ENCODE measurements at regions not wholly inside any gene's neighbourhood (a gene's known extent, or its start where the extent isn't known, plus 50 kb on each side); places are given as distances from the start of the nearest gene placed in this dataset.

DNA sequence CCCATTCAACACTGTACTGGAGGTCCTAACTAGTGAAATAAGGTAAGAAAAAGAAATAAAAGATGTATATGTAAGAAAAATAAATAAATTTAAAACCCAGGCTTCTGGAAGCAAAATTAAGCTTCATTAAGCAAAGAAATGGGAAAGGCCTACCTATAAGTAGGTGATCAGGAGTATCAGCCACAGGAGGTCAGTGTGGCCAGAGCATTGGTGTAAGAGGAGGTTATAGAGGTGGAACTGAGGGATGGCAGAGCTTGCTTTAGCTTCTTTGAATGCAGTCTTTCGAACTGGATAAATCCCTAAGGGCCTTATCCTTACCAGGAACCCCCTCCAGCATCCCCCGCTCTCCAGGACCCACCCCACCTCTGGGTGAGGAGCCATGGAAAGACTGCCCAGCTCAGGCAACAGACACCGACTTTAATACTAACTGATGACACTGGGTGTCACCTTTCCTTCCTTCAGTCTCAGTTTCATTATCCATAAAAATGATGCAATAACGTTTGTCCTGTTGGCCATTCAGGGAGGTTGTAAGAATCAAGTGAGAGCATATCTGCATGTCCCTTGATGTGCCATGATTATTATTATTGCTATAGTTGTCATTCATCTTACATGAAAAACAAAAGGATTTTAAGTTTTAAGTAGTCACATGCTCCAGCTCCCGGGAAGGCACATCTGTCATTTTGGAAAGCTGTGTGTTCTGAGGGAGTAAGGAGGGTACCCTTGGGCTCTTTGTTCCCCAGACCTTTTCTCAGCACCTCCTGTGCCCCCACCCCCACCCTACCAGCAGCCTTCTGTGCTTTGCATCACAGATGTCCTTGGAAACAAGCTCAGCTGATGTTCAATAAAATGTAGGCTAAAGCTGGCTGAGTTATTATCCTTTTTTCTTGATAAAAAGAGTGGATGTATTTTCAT is 50.8 kb upstream of the CTNNA1 start:
- Histone ChIP-seq H3K36me3 (ENCODE audit: control insufficient read depth in 2 of 2, extremely low read depth in 1 of 2, insufficient read depth in 2 of 2, low read length in 2 of 2) (no peaks in the 10 kb centered on the region), H3K9me1 (ENCODE audit: control insufficient read depth, extremely low read depth, insufficient read depth, low read length) (no peaks in the 10 kb centered on the region), H4K20me1 (ENCODE audit: control insufficient read depth, extremely low read depth, insufficient read depth, low read length) (no peaks in the 10 kb centered on the region), H3K27me3 (ENCODE audit: control insufficient read depth, extremely low read depth, insufficient read depth, low read length) (no peaks in the 10 kb centered on the region), H3K4me1 (ENCODE audit: control insufficient read depth, extremely low read depth, insufficient read depth, low read length) (peaks cover 11% of the 10 kb centered on the region), H3K9me3 (ENCODE audit: control insufficient read depth, low read depth, low read length) (no peaks in the 10 kb centered on the region), H2AFZ (ENCODE audit: control insufficient read depth, low read length) (no peak overlapping the region), H3K9ac (ENCODE audit: control insufficient read depth, extremely low read depth, insufficient read depth, low read length) (no peak overlapping the region), H3K4me2 (ENCODE audit: control insufficient read depth, extremely low read depth, insufficient read depth, low read depth, low read length) (no peak overlapping the region), H3K27ac (ENCODE audit: control insufficient read depth, insufficient read depth, low read length) (no peak overlapping the region), H3K4me3 (ENCODE audit: control insufficient read depth in 2 of 3, extremely low read depth in 1 of 3, insufficient read depth in 2 of 3, low read depth in 1 of 3, low read length in 3 of 3) (no peak overlapping the region), H3K79me2 (ENCODE audit: control insufficient read depth, insufficient read depth, low read length) (no peaks in the 10 kb centered on the region)
- no peak for DNase-seq (ENCODE audit: low read depth, low spot score)
- TF ChIP-seq EZH2 (IDR thresholded peaks at IDR 0.05; ENCODE audit: low read length), result no peak
- TF ChIP-seq CTCF (optimal IDR thresholded peaks at IDR 0.05 in 1 of 3, IDR thresholded peaks at IDR 0.05 in 1 of 3, conservative IDR thresholded peaks at IDR 0.05 in 1 of 3; ENCODE audit: extremely low read depth in 1 of 3, insufficient read depth in 2 of 3, low read length in 3 of 3), result no peak
- dilution Hi-C loops (cut with MboI; ENCODE audit: extremely low pct_ligation_motif_present, low sequenced_read_pairs), result no loop called here
- no peak for FAIRE-seq

GRCh38 chr5:138701678-138702077 is 51.5 kb upstream of the CTNNA1 start:
- Histone ChIP-seq H3K9me3 (ENCODE audit: control insufficient read depth, low read depth, low read length) (no peaks in the 10 kb centered on the region), H4K20me1 (ENCODE audit: control insufficient read depth, extremely low read depth, insufficient read depth, low read length) (no peaks in the 10 kb centered on the region), H3K27ac (ENCODE audit: control insufficient read depth, insufficient read depth, low read length) (no peak overlapping the region), H3K9me1 (ENCODE audit: control insufficient read depth, extremely low read depth, insufficient read depth, low read length) (no peaks in the 10 kb centered on the region), H3K4me3 (ENCODE audit: control insufficient read depth in 2 of 3, extremely low read depth in 1 of 3, insufficient read depth in 2 of 3, low read depth in 1 of 3, low read length in 3 of 3) (no peak overlapping the region), H3K4me1 (ENCODE audit: control insufficient read depth, extremely low read depth, insufficient read depth, low read length) (peaks cover 11% of the 10 kb centered on the region), H2AFZ (ENCODE audit: control insufficient read depth, low read length) (no peak overlapping the region), H3K36me3 (ENCODE audit: control insufficient read depth in 2 of 2, extremely low read depth in 1 of 2, insufficient read depth in 2 of 2, low read length in 2 of 2) (no peaks in the 10 kb centered on the region), H3K27me3 (ENCODE audit: control insufficient read depth, extremely low read depth, insufficient read depth, low read length) (no peaks in the 10 kb centered on the region), H3K4me2 (ENCODE audit: control insufficient read depth, extremely low read depth, insufficient read depth, low read depth, low read length) (no peak overlapping the region), H3K9ac (ENCODE audit: control insufficient read depth, extremely low read depth, insufficient read depth, low read length) (no peak overlapping the region), H3K79me2 (ENCODE audit: control insufficient read depth, insufficient read depth, low read length) (no peaks in the 10 kb centered on the region)
- dilution Hi-C loops (cut with MboI; ENCODE audit: extremely low pct_ligation_motif_present, low sequenced_read_pairs), result no loop called here
- DNase-seq (ENCODE audit: low read depth, low spot score), result no peak
- TF ChIP-seq EZH2 (IDR thresholded peaks at IDR 0.05; ENCODE audit: low read length) (no peak), CTCF (optimal IDR thresholded peaks at IDR 0.05 in 1 of 3, IDR thresholded peaks at IDR 0.05 in 1 of 3, conservative IDR thresholded peaks at IDR 0.05 in 1 of 3; ENCODE audit: extremely low read depth in 1 of 3, insufficient read depth in 2 of 3, low read length in 3 of 3) (no peak)
- no peak for FAIRE-seq
